Left lobe of liver (tissue), 2 donors: ENCODE measurements at regions not wholly inside any gene's neighbourhood (a gene's known extent, or its start where the extent isn't known, plus 50 kb on each side); places are given as distances from the start of the nearest gene placed in this dataset.
"Not testable (repeated sequence)": the region's sequence is repeated elsewhere in the genome, so short reads cannot be mapped to it uniquely, and the experiment has no call there.

ENCODE experiments used
- ATAC-seq: fragments of 200-7000 bp; cut with Tn5 transposase; one replicate; pipeline ENCODE4 v1.9.1; 2020; ENCODE audit warnings: mild to moderate bottlenecking, moderate library complexity
- DNase-seq: peaks from one replicate; pipeline ENCODE4 v3.0.0-alpha.2; 2020; ENCODE audit warnings: low spot score
- donor health status: DM: no; HTN: no; CAD: no; lungs with moderate emphysema.
- donor health status: DM: no; HTN: yes; CAD: no.

DNA sequence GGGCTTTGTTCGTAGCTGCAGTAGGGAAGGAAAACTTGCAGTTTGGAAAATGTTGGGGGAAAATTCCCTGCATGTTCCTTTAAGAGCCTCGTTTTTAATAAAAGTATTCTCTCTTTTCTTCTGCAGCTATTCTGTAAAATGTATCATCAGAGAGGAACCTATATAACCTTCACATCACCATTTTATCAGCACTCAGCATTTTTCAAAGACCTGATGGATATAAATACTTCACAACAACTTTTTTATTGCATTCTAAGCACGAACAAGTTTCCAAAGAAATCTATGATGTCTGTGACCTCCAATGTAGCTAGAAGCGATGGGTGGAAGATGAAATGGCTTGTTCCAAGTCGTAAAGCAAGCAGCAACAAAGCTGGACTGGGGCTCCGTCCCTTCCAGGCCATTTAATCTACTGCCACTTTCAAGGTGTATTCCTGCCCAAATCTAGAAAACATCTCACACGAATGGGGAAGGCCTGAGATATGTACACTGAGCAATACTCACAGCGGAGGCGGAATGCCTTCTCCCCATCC, 84.0 kb downstream of the NSUN2 start:
- no peak for DNase-seq

DNA sequence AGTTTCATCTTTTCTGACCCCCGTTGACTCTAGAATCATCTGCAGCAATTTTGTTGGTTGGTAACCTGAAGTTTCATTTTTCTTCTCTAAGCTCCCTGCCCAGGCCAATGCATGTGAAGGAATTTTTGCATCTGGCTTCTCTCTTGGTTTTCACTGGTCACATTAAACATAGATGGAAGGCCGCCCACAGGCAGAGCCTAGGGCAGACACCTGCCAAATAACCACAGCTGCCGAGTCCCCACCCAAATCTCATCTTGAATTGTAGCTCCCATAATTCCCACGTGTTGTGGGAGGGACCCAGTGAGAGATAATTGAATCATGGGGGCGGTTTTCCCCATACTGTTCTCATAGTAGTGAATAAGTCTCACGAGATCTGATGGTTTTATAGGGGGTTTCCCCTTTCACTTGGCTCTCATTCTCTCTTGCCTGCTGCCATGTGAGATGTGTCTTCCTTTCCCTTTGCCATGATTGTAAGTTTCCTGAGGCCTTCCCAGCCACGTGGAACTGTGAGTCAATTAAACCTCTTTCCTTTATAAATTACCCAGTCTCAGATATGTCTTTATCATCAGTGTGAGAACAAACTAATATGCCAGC, 84.8 kb downstream of the NSUN2 start:
- DNase-seq: not testable (repeated sequence)

More for the DNA sequence above, 84.0 kb downstream of the NSUN2 start:
- no peak for ATAC-seq

DNA sequence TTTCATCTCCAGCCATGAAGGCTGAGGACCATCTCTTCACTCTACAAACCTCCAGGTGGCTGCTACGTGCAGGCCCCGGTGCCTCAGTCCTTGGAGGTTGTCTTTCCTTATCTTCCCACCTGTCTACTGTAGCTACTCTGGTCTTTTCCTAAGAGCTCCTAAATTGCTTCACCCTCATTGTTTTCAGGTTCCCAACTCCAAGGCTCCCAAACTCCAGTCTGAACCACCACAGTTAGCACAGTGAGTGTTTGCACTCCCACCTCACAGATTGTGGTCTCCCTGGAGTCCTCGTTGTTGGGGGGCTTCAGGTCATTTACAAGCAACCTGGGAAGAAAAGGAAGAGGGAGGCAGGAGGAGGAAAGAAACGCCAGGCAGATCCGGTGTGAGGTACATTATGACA, 85.3 kb downstream of the NSUN2 start:
- DNase-seq: no peak

More for the DNA sequence above, 84.8 kb downstream of the NSUN2 start:
- ATAC-seq: not testable (repeated sequence)

GRCh38 chr5:6545770-6546690, 86.8 kb downstream of the NSUN2 start:
- ATAC-seq (no peak), DNase-seq (no peak)

More for the DNA sequence above, 85.3 kb downstream of the NSUN2 start:
- ATAC-seq: no peak

DNA sequence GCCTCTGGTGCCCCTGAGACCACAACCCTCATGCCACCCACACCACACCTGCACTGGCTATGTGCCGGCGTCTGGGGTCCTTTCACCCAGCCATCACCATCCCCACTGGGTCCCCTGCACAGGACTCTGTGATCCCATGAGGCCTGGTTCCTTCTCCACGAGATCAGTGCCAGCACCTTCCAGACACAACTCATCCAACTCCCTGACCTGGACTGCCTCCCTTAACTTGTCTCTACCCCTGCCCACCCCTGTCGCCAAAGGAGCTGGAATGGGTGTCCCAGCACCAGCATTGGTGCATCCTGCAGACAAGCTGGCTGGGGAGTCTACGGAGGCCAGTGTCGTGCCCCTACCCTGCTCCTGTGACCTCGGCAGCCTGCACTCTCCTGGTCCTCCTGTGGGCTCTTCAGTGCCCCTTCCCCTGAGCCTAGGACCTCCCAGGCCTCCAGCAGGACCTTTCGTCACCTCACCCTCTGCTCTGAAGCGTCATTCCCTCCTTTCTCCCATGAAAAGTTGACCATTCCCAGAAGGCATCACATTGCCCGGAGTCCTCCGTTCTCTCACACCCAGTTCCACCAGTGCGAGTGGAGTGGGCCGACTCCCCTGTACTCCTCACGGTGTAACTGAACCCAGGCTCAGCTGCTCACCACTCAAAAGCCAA, 87.7 kb downstream of the NSUN2 start:
- peak; percentile 39 for DNase-seq
- no peak for ATAC-seq

GRCh38 chr5:6544561-6544935, 88.3 kb downstream of the NSUN2 start:
- ATAC-seq (no peak), DNase-seq (peak; percentile 19)
